DND-41 (cell line): ENCODE measurements at regions not wholly inside any gene's neighbourhood (a gene's known extent, or its start where the extent isn't known, plus 50 kb on each side); places are given as distances from the start of the nearest gene placed in this dataset.

ENCODE experiments used
- ATAC-seq: fragments of 200-7000 bp; cut with Tn5 transposase; 3 replicates; pipeline ENCODE4 v1.9.1; 2021; ENCODE audit warnings: low read depth; ENCODE audit not compliant: insufficient read depth
- DNase-seq: peaks from one replicate; pipeline ENCODE4 v3.0.0-alpha.2; 2020
- H2AFZ ChIP-seq: 2 replicates; pipeline ENCODE4 v1.6.0; 2012; ENCODE audit warnings: low read depth, low read length
- H3K27ac ChIP-seq: 2 replicates; pipeline ENCODE4 v1.5.1; 2012; ENCODE audit warnings: low read length, inconsistent platforms
- H3K27me3 ChIP-seq: fragments of 200-600 bp; sonication (generic); 2 replicates; pipeline ENCODE4 v1.6.0; 2012; ENCODE audit warnings: low read length, mild to moderate bottlenecking, inconsistent platforms; ENCODE audit not compliant: insufficient read depth, poor library complexity
- H3K36me3 ChIP-seq: 2 replicates; pipeline ENCODE4 v1.5.1; 2012; ENCODE audit warnings: low read length, inconsistent platforms; ENCODE audit not compliant: insufficient read depth
- H3K4me1 ChIP-seq: 2 replicates; pipeline ENCODE4 v1.5.1; 2012; ENCODE audit warnings: mild to moderate bottlenecking, low read length; ENCODE audit not compliant: insufficient read depth
- H3K4me2 ChIP-seq: 2 replicates; pipeline ENCODE4 v1.6.0; 2012; ENCODE audit warnings: mild to moderate bottlenecking, moderate library complexity, low read length, inconsistent platforms; ENCODE audit not compliant: insufficient read depth
- H3K4me3 ChIP-seq, 2 experiments: fragments of 200-600 bp in 1 of 2; shearing (Covaris generic) in 1 of 2; 2 replicates each; pipeline ENCODE4 v1.5.1; 2012 to 2016; ENCODE audit warnings: inconsistent platforms in 2 of 2, low read length in 2 of 2, mild to moderate bottlenecking in 2 of 2, low read depth in 1 of 2, moderate library complexity in 1 of 2
- H3K79me2 ChIP-seq: 2 replicates; pipeline ENCODE4 v1.6.0; 2012; ENCODE audit warnings: low read length, inconsistent platforms; ENCODE audit not compliant: insufficient read depth
- H3K9ac ChIP-seq: 2 replicates; pipeline ENCODE4 v1.6.0; 2012; ENCODE audit warnings: low read depth, mild to moderate bottlenecking, inconsistent platforms, low read length, moderate library complexity
- H3K9me3 ChIP-seq: 2 replicates; pipeline ENCODE4 v1.5.1; 2012; ENCODE audit warnings: low read length, moderate library complexity, mild to moderate bottlenecking, inconsistent platforms; ENCODE audit not compliant: insufficient read depth, severe bottlenecking
- H4K20me1 ChIP-seq: 2 replicates; pipeline ENCODE4 v1.6.0; 2012; ENCODE audit warnings: low read length; ENCODE audit not compliant: insufficient read depth
- CTCF ChIP-seq: IDR thresholded peaks from 2 replicates; pipeline ENCODE4 v1.5.1; 2012; ENCODE audit warnings: borderline replicate concordance, low read length, moderate library complexity, mild to moderate bottlenecking; ENCODE audit not compliant: poor library complexity, severe bottlenecking; ENCODE audit errors: extremely low read depth
- EZH2 ChIP-seq: IDR thresholded peaks from 3 replicates; pipeline ENCODE4 v1.6.1; 2012; ENCODE audit warnings: borderline replicate concordance, low read depth, mild to moderate bottlenecking, moderate library complexity, low read length, inconsistent platforms; ENCODE audit not compliant: severe bottlenecking

- Histone ChIP-seq H3K4me1 (peaks cover 50% of the 10 kb centered on the region), H2AFZ (peak overlapping the region; percentile 48; the same call in 1 of the 2 replicates)
- DNase-seq: peak; percentile 63
Observed at GRCh38 chr10:31129271-31129670, 97.6 kb upstream of the ZNF438 start.

GRCh38 chr10:31129880-31130405 is 98.3 kb upstream of the ZNF438 start:
- peaks cover 16% of the 10 kb centered on the region for H3K79me2 ChIP-seq
- ATAC-seq: no peak
- H3K27ac ChIP-seq: peak overlapping the region; percentile 27

More at GRCh38 chr10:31129271-31129670, 97.6 kb upstream of the ZNF438 start:
- no peaks in the 10 kb centered on the region for H3K9me3 ChIP-seq
- H3K27ac ChIP-seq: peak overlapping the region; percentile 46
- TF ChIP-seq CTCF: no peak
- TF ChIP-seq EZH2: no peak
- no peak overlapping the region; the same call in 1 of the 2 replicates for H3K9ac ChIP-seq
- no peaks in the 10 kb centered on the region for H4K20me1 ChIP-seq
- no peak overlapping the region for H3K4me2 ChIP-seq
- no peak overlapping the region for H3K4me3 ChIP-seq
- ATAC-seq: peak; percentile 41
- H3K36me3 ChIP-seq: no peaks in the 10 kb centered on the region
- H3K27me3 ChIP-seq: no peaks in the 10 kb centered on the region
- peaks cover 10% of the 10 kb centered on the region for H3K79me2 ChIP-seq

GRCh38 chr10:31130406-31130805 is 98.7 kb upstream of the ZNF438 start:
- peaks cover 21% of the 10 kb centered on the region for H3K79me2 ChIP-seq
- peak overlapping the region; percentile 27 for H3K27ac ChIP-seq
- ATAC-seq: no peak
- no peak for DNase-seq
- H3K36me3 ChIP-seq: no peaks in the 10 kb centered on the region
- no peak for TF ChIP-seq CTCF
- no peak for TF ChIP-seq EZH2
- no peak overlapping the region for H3K9ac ChIP-seq
- H3K4me3 ChIP-seq: no peak overlapping the region
- no peaks in the 10 kb centered on the region for H3K27me3 ChIP-seq
- no peak overlapping the region for H3K4me2 ChIP-seq
- H3K9me3 ChIP-seq: no peaks in the 10 kb centered on the region
- H4K20me1 ChIP-seq: no peaks in the 10 kb centered on the region
- H3K4me1 ChIP-seq: peaks cover 61% of the 10 kb centered on the region
- no peak overlapping the region for H2AFZ ChIP-seq

More at GRCh38 chr10:31129880-31130405, 98.3 kb upstream of the ZNF438 start:
- Histone ChIP-seq H3K9ac (no peak overlapping the region), H2AFZ (no peak overlapping the region), H3K27me3 (no peaks in the 10 kb centered on the region), H3K36me3 (no peaks in the 10 kb centered on the region), H3K4me2 (no peak overlapping the region), H3K9me3 (no peaks in the 10 kb centered on the region), H4K20me1 (no peaks in the 10 kb centered on the region), H3K4me3 (no peak overlapping the region), H3K4me1 (peaks cover 56% of the 10 kb centered on the region)
- TF ChIP-seq EZH2 (no peak), CTCF (no peak)
- peak; percentile 17 for DNase-seq
